Naive thymus-derived CD8-positive, alpha-beta T cell (primary cell): ENCODE measurements at regions not wholly inside any gene's neighbourhood (a gene's known extent, or its start where the extent isn't known, plus 50 kb on each side); places are given as distances from the start of the nearest gene placed in this dataset.
"Not testable (repeated sequence)": the region's sequence is repeated elsewhere in the genome, so short reads cannot be mapped to it uniquely, and the experiment has no call there.

Experiments used
- ATAC-seq, 2 donors: fragments of 150-1000 bp; cut with Tn5 transposase in 1 of 2; sonication (Bioruptor Pico), chemical (Tn5 transposase) in 1 of 2; 1 replicate in 1 of 2; 2 replicates in 1 of 2; pipeline ENCODE4 v1.10.0; 2021; ENCODE audit warnings: mild to moderate bottlenecking in 2 of 2, moderate library complexity in 2 of 2
- POLR2A ChIA-PET: fragments of 350-600 bp; sonication (Branson Sonifier 250); formaldehyde crosslinking; loops from one replicate; lab custom pipeline; 2021; ENCODE audit warnings: antibody characterized with exemption; lab: Charles Lee
- DNase-seq, 10 donors: peaks; one replicate each; pipeline versions ENCODE4 v3.0.0 to v3.0.0-alpha.2; 2020 to 2022
- H3K27ac Mint-ChIP-seq, 10 donors: one replicate each; pipeline ENCODE4 v1.8.0; 2020 to 2022; ENCODE audit warnings: mild to moderate bottlenecking in 10 of 10, mixed read lengths in 10 of 10, moderate library complexity in 4 of 10, inconsistent platforms in 1 of 10
- H3K27me3 Mint-ChIP-seq, 5 donors: one replicate each; pipeline ENCODE4 v1.8.0; 2021 to 2022; ENCODE audit warnings: mixed read lengths in 5 of 5
- H3K36me3 Mint-ChIP-seq, 3 donors: one replicate each; pipeline ENCODE4 v1.8.0; 2020 to 2022; ENCODE audit warnings: mixed read lengths in 3 of 3, mild to moderate bottlenecking in 2 of 3, inconsistent platforms in 1 of 3
- H3K4me1 Mint-ChIP-seq, 4 donors: one replicate each; pipeline ENCODE4 v1.8.0; 2021 to 2022; ENCODE audit warnings: mixed read lengths in 4 of 4
- H3K4me3 Mint-ChIP-seq, 10 donors: one replicate each; pipeline ENCODE4 v1.8.0; 2020 to 2022; ENCODE audit warnings: mild to moderate bottlenecking in 10 of 10, mixed read lengths in 10 of 10, moderate library complexity in 6 of 10, inconsistent platforms in 1 of 10
- H3K9me3 Mint-ChIP-seq, 9 donors: one replicate each; pipeline ENCODE4 v1.8.0; 2020 to 2022; ENCODE audit warnings: mixed read lengths in 9 of 9, mild to moderate bottlenecking in 3 of 9, inconsistent platforms in 1 of 9, moderate library complexity in 1 of 9

GRCh38 chr5:82938901-82939725, 138.1 kb downstream of the TMEM167A start:
- H3K4me1 Mint-ChIP-seq: peaks cover 0 to 2% (median 0%) of the 10 kb centered on the region in 4 donors
- DNase-seq (no peak), ATAC-seq (no peak)
- POLR2A ChIA-PET: no interaction called here
- peaks cover 0 to 4% (median 0%) of the 10 kb centered on the region in 9 donors for H3K9me3 Mint-ChIP-seq
- H3K27ac Mint-ChIP-seq: no peak overlapping the region
- peaks cover 0 to 10% (median 0%) of the 10 kb centered on the region in 5 donors for H3K27me3 Mint-ChIP-seq
- no peaks in the 10 kb centered on the region for H3K36me3 Mint-ChIP-seq
- no peak overlapping the region for H3K4me3 Mint-ChIP-seq

- H3K4me3 Mint-ChIP-seq, H3K27me3 Mint-ChIP-seq, ATAC-seq, H3K9me3 Mint-ChIP-seq, H3K27ac Mint-ChIP-seq, DNase-seq, H3K36me3 Mint-ChIP-seq, H3K4me1 Mint-ChIP-seq, POLR2A ChIA-PET: not testable (repeated sequence)
Observed at GRCh38 chr5:82932473-82933220, 144.5 kb downstream of the TMEM167A start.

- Mint-ChIP-seq H3K27ac (no peak overlapping the region), H3K36me3 (no peaks in the 10 kb centered on the region), H3K4me1 (no peaks in the 10 kb centered on the region), H3K4me3 (no peak overlapping the region), H3K27me3 (peaks cover 0 to 10% (median 5%) of the 10 kb centered on the region in 5 donors), H3K9me3 (peaks cover 0 to 3% (median 0%) of the 10 kb centered on the region in 9 donors)
- POLR2A ChIA-PET: no interaction called here
- no peak for ATAC-seq
- DNase-seq: no peak
Observed at GRCh38 chr5:82931110-82931509, 146.1 kb downstream of the TMEM167A start.

- Mint-ChIP-seq H3K27me3 (peaks cover 0 to 4% (median under 1%) of the 10 kb centered on the region in 5 donors), H3K9me3 (peaks cover 0 to under 1% (median 0%) of the 10 kb centered on the region in 9 donors), H3K27ac (no peak overlapping the region), H3K36me3 (no peaks in the 10 kb centered on the region), H3K4me1 (no peaks in the 10 kb centered on the region), H3K4me3 (no peak overlapping the region)
- DNase-seq (no peak), ATAC-seq (no peak)
- POLR2A ChIA-PET: no interaction called here
Observed at GRCh38 chr5:82925061-82925411, 152.2 kb downstream of the TMEM167A start.

GRCh38 chr5:82924226-82925060, 152.8 kb downstream of the TMEM167A start:
- Mint-ChIP-seq H3K4me3 (no peak overlapping the region), H3K9me3 (no peaks in the 10 kb centered on the region)

DNA sequence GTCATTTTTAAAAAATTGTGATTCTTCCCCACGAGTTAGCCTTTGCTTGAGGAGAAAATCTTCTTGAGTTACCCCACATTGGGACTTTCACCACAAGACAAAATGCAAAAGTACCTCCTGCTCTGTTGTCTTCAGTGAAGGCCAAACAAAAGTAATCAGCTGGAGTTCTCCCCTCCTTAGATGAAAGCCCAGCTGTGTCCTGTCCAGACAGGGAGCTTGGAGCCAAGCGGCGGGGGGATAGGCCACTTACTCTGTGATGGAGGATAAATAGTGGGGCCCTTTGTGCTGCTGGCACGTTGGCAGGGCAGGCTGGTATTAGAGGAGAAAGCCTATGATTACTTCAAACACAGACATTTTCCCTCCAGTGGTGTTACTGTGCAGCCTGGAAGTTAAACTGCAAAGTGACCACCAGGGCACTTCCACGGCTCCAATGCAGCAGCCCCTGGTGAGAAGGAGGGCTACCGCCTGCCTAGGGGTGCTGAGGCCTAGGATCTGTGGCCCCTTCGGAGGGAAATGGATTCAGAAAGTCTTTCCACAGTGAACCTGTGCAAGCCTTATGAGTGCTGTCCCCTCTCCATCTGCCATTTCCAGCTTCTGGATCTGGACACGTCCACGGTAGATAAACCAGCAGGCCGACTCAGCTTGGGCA, 155.0 kb downstream of the TMEM167A start:
- Mint-ChIP-seq H3K4me3 (no peak overlapping the region), H3K36me3 (no peaks in the 10 kb centered on the region), H3K27me3 (peaks cover 0 to 4% (median 0%) of the 10 kb centered on the region in 5 donors), H3K9me3 (peaks cover 0 to 6% (median 0%) of the 10 kb centered on the region in 9 donors), H3K27ac (no peak overlapping the region), H3K4me1 (no peaks in the 10 kb centered on the region)
- POLR2A ChIA-PET: no interaction called here
- DNase-seq (no peak), ATAC-seq (no peak)

More at GRCh38 chr5:82924226-82925060, 152.8 kb downstream of the TMEM167A start:
- DNase-seq (no peak), ATAC-seq (no peak)
- peaks cover 0 to 4% (median 0%) of the 10 kb centered on the region in 5 donors for H3K27me3 Mint-ChIP-seq
- POLR2A ChIA-PET: no interaction called here
- H3K27ac Mint-ChIP-seq: no peak overlapping the region
- H3K4me1 Mint-ChIP-seq: no peaks in the 10 kb centered on the region
- no peaks in the 10 kb centered on the region for H3K36me3 Mint-ChIP-seq

DNA sequence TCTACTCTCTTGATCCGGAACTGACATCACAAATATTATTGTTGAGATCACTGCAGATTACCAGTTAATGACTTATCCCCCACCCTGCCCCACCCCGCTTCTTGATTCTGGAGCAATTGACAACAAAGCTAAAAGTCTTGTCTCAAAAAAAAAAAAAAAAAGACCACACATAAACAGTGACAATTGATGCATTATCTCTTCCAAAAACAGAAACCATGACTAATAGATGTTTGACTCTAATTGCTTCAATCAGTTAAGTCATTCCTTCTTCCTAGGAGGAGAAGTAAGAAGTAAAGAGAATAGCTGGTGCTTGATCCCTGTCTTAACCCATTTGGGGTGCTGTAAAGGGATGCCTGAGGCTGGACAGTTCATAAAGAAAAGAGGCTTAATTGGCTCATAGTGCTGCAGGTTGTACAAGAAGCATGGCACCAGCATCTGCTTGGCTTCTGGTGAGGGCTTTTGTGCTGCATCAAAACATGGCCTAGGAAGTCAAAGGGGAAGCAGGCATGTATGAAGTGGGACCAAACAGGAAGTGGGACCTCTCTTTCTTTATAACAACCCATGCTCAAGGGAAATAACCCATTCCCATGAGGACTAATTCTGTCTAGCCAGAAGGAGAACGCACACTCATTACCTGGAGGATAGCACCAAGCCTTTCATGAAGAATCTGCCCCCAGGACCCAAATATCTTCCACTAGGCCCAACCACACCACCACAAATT, 158.7 kb downstream of the TMEM167A start:
- no peak for DNase-seq
- H3K4me1 Mint-ChIP-seq: no peaks in the 10 kb centered on the region
- POLR2A ChIA-PET: no interaction called here
- no peak overlapping the region for H3K27ac Mint-ChIP-seq
- H3K9me3 Mint-ChIP-seq: peaks cover 14 to 35% (median 23%) of the 10 kb centered on the region in 9 donors
- no peak overlapping the region for H3K4me3 Mint-ChIP-seq
- H3K36me3 Mint-ChIP-seq: peaks cover 0 to 21% (median 4%) of the 10 kb centered on the region in 3 donors
- ATAC-seq: no peak
- peaks cover 0 to 8% (median 0%) of the 10 kb centered on the region in 5 donors for H3K27me3 Mint-ChIP-seq

DNA sequence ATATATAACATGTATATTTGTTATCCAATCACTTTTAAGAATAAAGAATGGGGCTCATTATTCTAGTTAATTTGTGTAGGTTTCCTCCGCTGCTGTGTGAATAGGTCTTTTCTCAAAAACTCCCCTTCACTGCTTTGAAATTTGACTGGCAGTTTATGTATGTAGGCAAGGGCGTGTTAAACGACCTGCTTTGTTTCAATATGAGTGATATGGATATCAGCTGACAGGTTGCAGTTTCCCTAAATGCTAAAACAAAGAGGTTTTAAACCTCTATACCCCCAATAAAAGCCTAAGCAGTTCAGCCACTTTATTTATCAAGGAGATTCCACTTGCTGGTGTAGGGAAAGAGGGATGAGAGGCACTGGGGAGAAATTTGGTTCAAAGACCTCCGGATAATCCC, 159.6 kb downstream of the TMEM167A start:
- ATAC-seq: no peak
- Mint-ChIP-seq H3K36me3 (peaks cover 0 to 21% (median 4%) of the 10 kb centered on the region in 3 donors), H3K9me3 (peaks cover 14 to 35% (median 23%) of the 10 kb centered on the region in 9 donors), H3K4me3 (no peak overlapping the region), H3K27me3 (peaks cover 0 to 8% (median 1%) of the 10 kb centered on the region in 5 donors), H3K27ac (no peak overlapping the region), H3K4me1 (no peaks in the 10 kb centered on the region)
- DNase-seq: no peak
- POLR2A ChIA-PET: no interaction called here

DNA sequence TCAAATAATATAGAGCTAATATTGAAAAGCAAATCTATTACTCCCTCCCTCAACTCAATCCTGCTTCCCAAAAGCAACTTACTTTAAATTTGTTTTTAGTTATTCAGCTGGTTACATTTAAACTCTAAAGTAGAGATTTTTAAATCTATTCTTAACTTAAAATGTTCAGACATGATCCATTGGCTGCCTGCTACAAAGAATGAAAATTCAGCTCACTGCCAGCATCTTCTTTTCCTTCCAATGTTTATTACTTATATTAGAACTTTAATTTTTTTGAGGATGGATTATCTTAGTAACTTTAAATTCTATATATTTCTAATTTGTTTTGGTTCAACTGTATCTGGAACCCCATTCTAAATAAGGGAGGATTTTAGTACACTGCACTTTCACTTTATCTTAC, 163.2 kb downstream of the TMEM167A start:
- Mint-ChIP-seq H3K9me3 (peaks cover 14 to 35% (median 23%) of the 10 kb centered on the region in 9 donors), H3K36me3 (peaks cover 0 to 21% (median 4%) of the 10 kb centered on the region in 3 donors), H3K4me1 (no peaks in the 10 kb centered on the region), H3K27me3 (peaks cover 3 to 25% (median 13%) of the 10 kb centered on the region in 5 donors), H3K4me3 (no peak overlapping the region), H3K27ac (no peak overlapping the region)
- POLR2A ChIA-PET: no interaction called here
- no peak for ATAC-seq
- DNase-seq: no peak

- no peaks in the 10 kb centered on the region for H3K4me1 Mint-ChIP-seq
- H3K9me3 Mint-ChIP-seq: peaks cover 14 to 30% (median 23%) of the 10 kb centered on the region in 9 donors
- POLR2A ChIA-PET: no interaction called here
- no peak overlapping the region for H3K27ac Mint-ChIP-seq
- no peak for ATAC-seq
- peaks cover 6 to 30% (median 15%) of the 10 kb centered on the region in 5 donors for H3K27me3 Mint-ChIP-seq
- peaks cover 0 to 21% (median 4%) of the 10 kb centered on the region in 3 donors for H3K36me3 Mint-ChIP-seq
- DNase-seq: no peak
- H3K4me3 Mint-ChIP-seq: no peak overlapping the region
Observed at GRCh38 chr5:82912462-82912861, 164.7 kb downstream of the TMEM167A start.

GRCh38 chr5:82911910-82912309, 165.3 kb downstream of the TMEM167A start:
- Mint-ChIP-seq H3K27ac (no peak overlapping the region), H3K36me3 (peaks cover 0 to 19% (median 4%) of the 10 kb centered on the region in 3 donors), H3K4me1 (no peaks in the 10 kb centered on the region), H3K4me3 (no peak overlapping the region), H3K27me3 (peaks cover 6 to 30% (median 15%) of the 10 kb centered on the region in 5 donors), H3K9me3 (peaks cover 12 to 26% (median 21%) of the 10 kb centered on the region in 9 donors)
- POLR2A ChIA-PET: no interaction called here
- DNase-seq: no peak
- ATAC-seq: no peak
